KMS-11 (cell line): ENCODE measurements at regions not wholly inside any gene's neighbourhood (a gene's known extent, or its start where the extent isn't known, plus 50 kb on each side); places are given as distances from the start of the nearest gene placed in this dataset.

Source experiments
- H2AFZ ChIP-seq: fragments of 200-600 bp; sonication (generic); 2 replicates; pipeline ENCODE4 v1.6.1; 2016; ENCODE audit warnings: antibody characterized with exemption, mixed run types, low read depth
- H3K27ac ChIP-seq: fragments of 200-600 bp; sonication (generic); 2 replicates; pipeline ENCODE4 v1.6.1; 2016; ENCODE audit warnings: mild to moderate bottlenecking, mixed run types
- H3K27me3 ChIP-seq: fragments of 200-600 bp; sonication (generic); 2 replicates; pipeline ENCODE4 v1.6.1; 2017; ENCODE audit warnings: mild to moderate bottlenecking, low read depth, mixed run types, moderate library complexity; ENCODE audit not compliant: insufficient read depth
- H3K36me3 ChIP-seq: fragments of 200-600 bp; sonication (generic); 2 replicates; pipeline ENCODE4 v1.6.1; 2017; ENCODE audit warnings: mild to moderate bottlenecking, mixed run types; ENCODE audit not compliant: insufficient read depth
- H3K4me1 ChIP-seq: fragments of 200-600 bp; sonication (generic); 2 replicates; pipeline ENCODE4 v1.6.1; 2016; ENCODE audit warnings: mild to moderate bottlenecking, low read depth, mixed run types; ENCODE audit not compliant: poor library complexity, severe bottlenecking
- H3K4me2 ChIP-seq: fragments of 200-600 bp; sonication (generic); 2 replicates; pipeline ENCODE4 v1.7.0; 2016; ENCODE audit warnings: mild to moderate bottlenecking, mixed run types
- H3K4me3 ChIP-seq: fragments of 200-600 bp; sonication (generic); IDR thresholded peaks from 2 replicates; pipeline ENCODE4 v1.6.1; 2017; ENCODE audit warnings: low read depth, low read length, mixed read lengths; ENCODE audit not compliant: insufficient read depth
- H3K79me2 ChIP-seq: fragments of 200-600 bp; sonication (generic); 2 replicates; pipeline ENCODE4 v1.6.1; 2016; ENCODE audit warnings: low read depth, mixed run types; ENCODE audit not compliant: insufficient read depth
- H3K9ac ChIP-seq: fragments of 200-600 bp; sonication (generic); 2 replicates; pipeline ENCODE4 v1.6.1; 2016; ENCODE audit warnings: mild to moderate bottlenecking, mixed run types
- H4K20me1 ChIP-seq: fragments of 200-600 bp; sonication (generic); 2 replicates; pipeline ENCODE4 v1.6.1; 2016; ENCODE audit warnings: mild to moderate bottlenecking, mixed run types; ENCODE audit not compliant: insufficient read depth
- CTCF ChIP-seq: fragments of 200-600 bp; sonication (generic); conservative IDR thresholded peaks from 2 replicates; pipeline ENCODE4 v1.6.1; 2017; ENCODE audit warnings: low read depth, mild to moderate bottlenecking, antibody characterized with exemption, low read length, moderate library complexity, mixed read lengths

GRCh38 chr4:28001698-28002097 lies 1141.1 kb downstream of the STIM2 start:
- no peak for TF ChIP-seq CTCF
- H3K4me1 ChIP-seq, result no peaks in the 10 kb centered on the region
- H2AFZ ChIP-seq, result no peak overlapping the region

GRCh38 chr4:28004520-28004919 lies 1143.9 kb downstream of the STIM2 start:
- Histone ChIP-seq H3K36me3 (no peaks in the 10 kb centered on the region), H3K4me1 (no peaks in the 10 kb centered on the region), H3K27me3 (no peaks in the 10 kb centered on the region), H3K9ac (no peak overlapping the region), H3K4me3 (no peak overlapping the region), H4K20me1 (no peaks in the 10 kb centered on the region), H3K27ac (no peak overlapping the region), H3K4me2 (no peak overlapping the region), H3K79me2 (no peaks in the 10 kb centered on the region), H2AFZ (no peak overlapping the region)
- no peak for TF ChIP-seq CTCF

More at GRCh38 chr4:28001698-28002097, 1141.1 kb downstream of the STIM2 start:
- Histone ChIP-seq H3K79me2 (no peaks in the 10 kb centered on the region), H3K4me3 (no peak overlapping the region), H3K27ac (no peak overlapping the region), H3K9ac (no peak overlapping the region), H3K36me3 (no peaks in the 10 kb centered on the region), H3K4me2 (no peak overlapping the region), H3K27me3 (no peaks in the 10 kb centered on the region), H4K20me1 (no peaks in the 10 kb centered on the region)

GRCh38 chr4:28006021-28006420 lies 1145.4 kb downstream of the STIM2 start:
- H3K4me3 ChIP-seq, result no peak overlapping the region
- H3K27ac ChIP-seq, result no peak overlapping the region
- no peaks in the 10 kb centered on the region for H3K27me3 ChIP-seq
- H3K4me2 ChIP-seq, result no peak overlapping the region
- H3K36me3 ChIP-seq, result no peaks in the 10 kb centered on the region
- no peak overlapping the region for H2AFZ ChIP-seq
- no peaks in the 10 kb centered on the region for H3K79me2 ChIP-seq
- H3K4me1 ChIP-seq, result no peaks in the 10 kb centered on the region
- no peaks in the 10 kb centered on the region for H4K20me1 ChIP-seq
- TF ChIP-seq CTCF, result no peak
- no peak overlapping the region for H3K9ac ChIP-seq

GRCh38 chr4:28007693-28008092 lies 1147.1 kb downstream of the STIM2 start:
- H3K36me3 ChIP-seq, result no peaks in the 10 kb centered on the region
- no peak overlapping the region for H3K27ac ChIP-seq
- H3K27me3 ChIP-seq, result no peaks in the 10 kb centered on the region
- no peak for TF ChIP-seq CTCF
- H3K9ac ChIP-seq, result no peak overlapping the region
- H2AFZ ChIP-seq, result no peak overlapping the region
- H3K4me2 ChIP-seq, result no peak overlapping the region
- no peaks in the 10 kb centered on the region for H4K20me1 ChIP-seq
- no peaks in the 10 kb centered on the region for H3K4me1 ChIP-seq
- H3K79me2 ChIP-seq, result no peaks in the 10 kb centered on the region
- no peak overlapping the region for H3K4me3 ChIP-seq
